NCI-H510A treated with DMSO at 0.1 percent for 48 hours (cell line): ENCODE measurements at regions not wholly inside any gene's neighbourhood (a gene's known extent, or its start where the extent isn't known, plus 50 kb on each side); places are given as distances from the start of the nearest gene placed in this dataset.

Experiments
- DNase-seq: peaks from one replicate; lab custom pipeline; 2025; lab: John Stamatoyannopoulos, UW

DNA sequence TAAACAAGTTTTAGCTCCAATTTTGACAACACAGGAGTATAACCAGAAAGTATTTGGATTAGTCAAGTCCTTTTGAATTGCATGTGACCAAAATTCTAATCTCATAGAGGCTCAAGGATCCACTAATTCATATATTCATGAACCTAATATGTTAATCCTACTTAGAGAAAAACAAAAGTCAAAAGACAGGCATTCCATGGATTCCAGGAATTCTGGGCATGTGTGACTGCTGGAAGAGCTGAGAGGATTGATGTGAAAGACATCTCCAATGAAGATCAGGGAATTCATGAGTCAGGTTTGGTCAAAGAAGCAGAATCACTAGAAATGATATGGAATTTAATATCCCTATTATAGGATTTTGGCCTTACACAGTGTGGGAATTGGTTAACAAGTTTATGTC is 1494.6 kb upstream of the DDX18 start:
- no peak for DNase-seq

- DNase-seq: no peak
Measured at GRCh38 chr2:116329280-116329679, 1485.2 kb upstream of the DDX18 start.

- no peak for DNase-seq
Measured at GRCh38 chr2:116340690-116341089, 1473.8 kb upstream of the DDX18 start.

DNA sequence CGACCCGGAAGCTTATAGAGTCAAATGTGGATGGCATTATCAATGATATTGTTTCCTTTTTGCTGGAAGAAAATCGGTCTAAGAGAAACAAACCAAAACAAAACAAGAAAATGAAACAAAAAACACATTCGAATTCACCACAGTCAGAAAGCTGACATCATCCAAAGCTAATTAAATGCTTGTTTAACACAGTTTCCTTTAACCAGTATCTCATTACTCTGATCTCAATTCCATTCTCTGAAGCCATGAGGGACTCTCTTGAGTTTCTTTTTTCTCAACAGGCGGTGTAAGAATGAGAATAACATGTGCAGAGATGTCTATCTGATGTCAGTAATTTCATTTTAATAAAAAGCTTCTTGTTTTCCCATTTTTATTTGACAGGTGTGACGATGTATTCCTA is 1448.3 kb upstream of the DDX18 start:
- no peak for DNase-seq

- no peak for DNase-seq
Measured at GRCh38 chr2:116378786-116379185, 1435.7 kb upstream of the DDX18 start.

- no peak for DNase-seq
Measured at GRCh38 chr2:116411211-116411610, 1403.3 kb upstream of the DDX18 start.

GRCh38 chr2:116413659-116414058 is 1400.8 kb upstream of the DDX18 start:
- no peak for DNase-seq

DNA sequence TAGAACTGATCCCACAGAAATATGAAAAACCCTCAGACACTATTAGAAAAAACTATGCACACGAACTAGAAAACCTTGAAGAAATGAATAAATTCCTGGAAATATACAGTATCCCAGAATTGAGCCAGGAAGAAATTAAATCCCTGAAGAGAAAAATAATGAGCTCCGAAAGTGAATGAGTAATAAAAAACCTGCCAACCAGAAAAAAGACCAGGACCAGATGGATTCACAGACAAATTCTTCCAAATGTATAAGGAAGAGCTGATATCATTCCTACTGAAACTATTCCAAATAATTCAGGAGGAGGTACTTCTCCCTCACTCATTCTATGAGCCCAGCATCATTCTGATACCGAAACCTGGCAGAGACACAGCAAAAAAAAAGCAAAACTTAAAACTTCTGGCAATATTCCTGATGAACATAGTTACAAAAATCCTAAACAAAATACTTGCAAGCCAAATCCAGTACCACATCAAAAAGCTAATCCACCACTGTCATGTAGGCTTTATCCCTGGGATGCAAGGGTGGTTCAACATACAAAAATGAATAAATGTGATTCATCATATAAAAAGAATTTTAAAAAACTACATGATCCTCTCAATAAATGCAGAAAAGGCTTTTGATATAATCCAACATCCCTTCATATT is 1397.6 kb upstream of the DDX18 start:
- DNase-seq: no peak

DNA sequence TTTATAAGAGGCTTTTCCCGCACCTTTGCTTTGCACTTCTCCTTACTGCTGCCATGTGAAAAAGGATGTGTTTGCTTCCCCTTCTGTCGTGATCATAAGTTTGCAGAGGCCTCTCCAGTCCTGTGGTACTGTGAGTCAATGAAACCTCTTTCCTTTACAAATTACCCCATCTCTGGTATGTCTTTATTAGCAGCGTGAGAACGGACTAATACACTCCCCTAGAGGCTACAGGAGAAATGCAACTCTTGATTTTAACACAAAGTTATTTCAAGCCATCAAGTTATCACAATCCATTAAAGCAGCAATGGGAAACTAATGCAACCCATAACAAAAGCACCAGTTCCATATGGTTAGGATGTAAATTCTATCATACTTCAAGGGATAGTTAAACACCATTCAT is 1378.8 kb upstream of the DDX18 start:
- DNase-seq: no peak

- DNase-seq: no peak
Measured at GRCh38 chr2:116440104-116440653, 1374.3 kb upstream of the DDX18 start.

- DNase-seq: no peak
Measured at GRCh38 chr2:116442418-116442817, 1372.1 kb upstream of the DDX18 start.

DNA sequence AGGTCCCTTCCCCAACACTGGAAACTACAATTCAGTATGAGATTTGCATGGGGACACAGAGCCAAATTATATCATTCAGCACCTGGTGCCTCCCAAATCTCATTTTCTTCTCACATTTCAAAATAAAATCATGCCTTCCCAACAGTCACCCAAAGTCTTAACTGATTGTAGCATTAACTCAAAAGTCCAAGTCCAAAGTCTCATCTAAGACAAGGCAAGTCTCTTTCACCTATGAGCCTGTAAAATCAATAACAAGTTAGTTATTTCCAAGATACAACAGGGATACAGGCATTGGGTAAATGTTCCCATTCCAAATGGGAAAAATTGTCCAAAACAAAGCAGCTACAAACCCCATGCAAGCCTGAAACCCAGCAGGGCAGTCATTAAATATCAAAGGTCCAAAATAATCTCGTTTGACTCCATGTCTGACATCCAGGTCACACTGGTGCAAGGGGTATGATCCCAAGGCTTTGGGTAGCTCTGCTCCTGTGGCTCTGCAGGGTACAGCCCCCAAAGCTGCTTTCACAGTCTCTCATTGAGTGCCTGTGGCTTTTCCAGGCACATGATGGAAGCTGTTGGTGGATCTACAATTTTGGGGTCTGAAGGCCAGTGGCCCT is 1370.1 kb upstream of the DDX18 start:
- DNase-seq: no peak

GRCh38 chr2:116450990-116451389 is 1363.5 kb upstream of the DDX18 start:
- DNase-seq: no peak

DNA sequence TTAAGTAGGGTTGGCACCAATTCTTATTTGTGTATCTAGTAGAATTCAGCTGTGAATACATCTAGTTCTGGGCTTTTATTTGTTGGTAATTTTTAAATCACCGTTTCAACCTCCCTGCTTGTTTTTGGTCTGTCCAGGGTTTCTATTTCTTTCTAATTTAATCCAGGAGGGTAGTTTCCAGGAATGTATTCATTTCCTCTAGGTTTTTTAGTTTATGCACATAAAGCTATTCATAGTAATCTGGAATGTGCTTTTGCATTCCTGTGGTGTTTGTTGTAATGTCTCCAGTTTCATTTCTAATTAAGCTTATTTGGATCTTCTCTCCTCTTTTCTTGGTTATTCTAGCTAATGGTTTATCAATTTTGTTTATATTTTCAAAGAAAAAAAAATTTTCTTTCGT is 1361.8 kb upstream of the DDX18 start:
- DNase-seq: no peak

DNA sequence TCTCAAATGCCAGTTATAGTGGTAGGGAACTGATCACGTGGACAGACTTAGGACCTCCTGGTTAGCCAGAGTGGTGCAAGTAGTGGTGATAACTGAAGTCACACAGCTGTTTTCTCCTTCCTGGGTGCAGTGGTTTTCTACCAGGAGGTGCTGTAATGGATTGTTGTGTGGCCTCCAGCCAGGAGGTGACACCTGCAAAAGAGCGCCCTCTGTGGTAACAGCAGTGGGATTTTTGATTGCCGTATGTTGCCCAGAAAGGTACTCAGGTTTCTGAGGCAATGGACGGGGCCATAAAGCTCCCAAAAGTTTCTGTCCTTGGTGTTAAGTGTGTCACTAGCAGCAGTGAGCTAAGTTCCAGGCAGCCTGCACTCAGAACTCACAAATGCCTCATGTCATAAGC is 1358.1 kb upstream of the DDX18 start:
- no peak for DNase-seq

DNA sequence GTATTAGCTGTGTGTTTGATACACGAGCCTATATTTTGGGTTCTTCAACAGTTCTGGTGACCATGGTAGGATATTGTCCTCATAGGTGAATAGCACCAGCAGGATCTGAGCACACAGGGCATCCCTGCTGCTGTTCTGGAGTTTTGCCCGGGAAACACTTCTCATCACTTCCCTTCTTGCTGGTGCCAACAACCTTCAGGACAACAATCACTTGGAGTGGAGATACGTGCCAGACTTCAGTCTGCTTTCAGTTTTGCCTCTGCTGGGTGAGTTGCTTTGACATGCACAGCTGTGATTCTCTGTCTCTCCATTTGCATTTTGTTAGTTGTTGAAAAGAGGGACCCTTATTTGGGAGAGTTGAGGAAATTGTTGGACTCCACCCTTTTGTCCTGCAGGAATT is 1347.2 kb upstream of the DDX18 start:
- no peak for DNase-seq

DNA sequence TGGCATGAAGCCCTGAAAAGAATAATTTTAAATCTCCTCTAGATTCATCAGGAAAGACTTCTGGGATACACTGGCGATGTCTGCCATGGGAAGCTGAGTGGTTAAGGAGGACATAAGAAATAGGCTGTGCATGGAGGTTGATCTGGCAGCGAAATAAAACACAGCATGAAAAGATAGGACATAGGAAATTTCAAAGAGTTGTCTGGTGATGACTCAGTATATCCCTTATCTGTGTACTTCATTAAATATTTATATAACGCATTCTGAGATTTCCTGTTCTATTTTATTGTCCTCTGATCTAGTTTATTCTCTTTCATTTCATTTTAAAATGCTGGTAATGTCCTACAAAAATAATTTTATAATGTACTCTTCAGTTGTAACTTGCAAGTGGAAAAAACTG is 1337.3 kb upstream of the DDX18 start:
- no peak for DNase-seq

- DNase-seq: no peak
Measured at GRCh38 chr2:116487336-116487735, 1327.2 kb upstream of the DDX18 start.

- DNase-seq: no peak
Measured at GRCh38 chr2:116489292-116489691, 1325.2 kb upstream of the DDX18 start.

DNA sequence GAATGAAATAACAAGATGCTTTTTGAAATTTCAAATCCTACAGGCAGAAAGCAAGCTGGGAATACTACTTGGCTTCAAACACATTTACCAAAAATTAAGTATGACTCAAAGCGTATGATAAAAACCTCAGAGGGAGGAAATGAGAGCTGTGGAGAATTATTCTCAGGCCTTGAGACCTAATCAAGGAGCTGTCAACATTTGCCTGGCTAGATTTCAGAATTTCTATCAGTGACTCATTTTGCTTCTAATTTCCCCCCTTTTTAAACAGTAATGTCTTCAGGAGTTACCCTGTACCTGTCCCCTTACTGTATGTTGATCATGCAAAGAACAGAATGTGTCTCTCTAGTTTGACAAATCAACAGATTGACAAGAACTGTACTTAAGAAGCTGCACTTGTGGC is 1324.5 kb upstream of the DDX18 start:
- DNase-seq: no peak

DNA sequence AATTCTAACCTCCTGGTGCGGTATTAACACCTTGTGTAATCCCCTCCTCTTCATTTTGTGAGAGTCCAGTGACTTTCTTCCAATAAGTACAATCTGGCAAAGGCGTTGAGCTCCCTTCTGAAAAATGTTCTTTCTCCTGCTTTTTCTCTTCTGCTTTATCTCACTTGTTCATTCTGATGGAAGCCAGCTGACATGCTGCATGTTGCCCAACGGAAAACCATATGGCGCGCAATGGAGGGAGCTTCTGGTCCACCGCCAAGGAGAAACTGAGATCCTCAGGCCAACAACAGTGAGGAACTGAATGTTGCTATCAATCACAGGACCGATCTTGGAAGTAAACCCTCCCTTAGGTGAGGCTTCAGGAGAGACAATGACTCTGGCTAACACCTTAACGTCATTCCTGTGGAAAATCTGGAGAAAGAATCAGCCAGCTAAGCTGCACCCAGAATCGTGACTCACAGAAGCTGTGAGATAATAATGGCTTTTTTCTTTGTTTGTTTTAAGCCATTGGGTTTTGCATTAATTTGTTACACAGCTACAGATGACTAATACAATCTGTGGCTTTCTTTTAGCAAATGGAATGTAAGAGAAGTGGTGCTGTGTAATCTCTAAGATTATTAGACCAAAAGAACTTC is 1323.9 kb upstream of the DDX18 start:
- no peak for DNase-seq

DNA sequence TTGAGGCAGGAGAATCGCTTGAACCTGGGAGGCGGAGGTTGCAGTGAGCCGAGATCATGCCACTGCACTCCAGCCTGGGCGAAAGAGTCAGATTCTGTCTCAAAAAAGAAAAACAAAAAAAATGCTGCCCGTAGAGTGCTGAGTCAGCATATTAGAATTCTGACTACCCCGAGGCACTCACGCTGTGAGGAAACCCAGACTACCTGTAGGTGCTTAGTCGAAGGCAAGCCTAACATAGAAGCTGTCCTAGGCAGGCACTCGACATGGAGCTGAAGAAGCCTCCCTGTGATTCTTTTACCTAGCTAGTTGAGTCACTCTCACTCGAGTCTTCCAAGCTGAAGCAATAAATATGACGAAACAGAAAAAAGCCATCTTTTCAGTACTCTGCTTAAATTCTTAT is 1323.2 kb upstream of the DDX18 start:
- no peak for DNase-seq

GRCh38 chr2:116499389-116499788 is 1315.1 kb upstream of the DDX18 start:
- peak; percentile 4 for DNase-seq
